Esophagus muscularis mucosa (tissue), 4 donors: ENCODE measurements at regions not wholly inside any gene's neighbourhood (a gene's known extent, or its start where the extent isn't known, plus 50 kb on each side); places are given as distances from the start of the nearest gene placed in this dataset.

Experiments used
- DNase-seq: peaks from one replicate; pipeline ENCODE4 v3.0.0-alpha.2; 2017; ENCODE audit errors: extremely low spot score
- H3K27ac ChIP-seq, 4 donors: fragments of 200-600 bp; sonication (generic); replicated peaks in 1 of 4; 1 replicate in 3 of 4; 2 replicates in 1 of 4; pipeline ENCODE4 v1.5.1; 2016 to 2019; ENCODE audit warnings: mild to moderate bottlenecking in 1 of 4
- H3K27me3 ChIP-seq, 4 donors: fragments of 200-600 bp; sonication (generic); one replicate each; pipeline versions ENCODE4 v1.5.1 to v1.6.0; 2016 to 2019
- H3K36me3 ChIP-seq, 4 donors: fragments of 200-600 bp; sonication (generic); one replicate each; pipeline ENCODE4 v1.5.1; 2016 to 2019
- H3K4me1 ChIP-seq, 4 donors: fragments of 200-600 bp; sonication (generic); one replicate each; pipeline ENCODE4 v1.5.1; 2016 to 2019
- H3K4me3 ChIP-seq, 4 donors: fragments of 200-600 bp; sonication (generic); 1 replicate in 2 of 4; 2 replicates in 2 of 4; pipeline ENCODE4 v1.5.1; 2016 to 2019; ENCODE audit warnings: mild to moderate bottlenecking in 4 of 4, moderate library complexity in 1 of 4
- H3K9me3 ChIP-seq, 4 donors: fragments of 200-600 bp; sonication (generic); 1 replicate in 3 of 4; 2 replicates in 1 of 4; pipeline ENCODE4 v1.5.1; 2016 to 2019
- CTCF ChIP-seq, 3 experiments: fragments of 200-600 bp in 2 of 3; fragments of 450-650 bp in 1 of 3; sonication (generic) in 2 of 3; IDR thresholded peaks; one replicate each; pipeline ENCODE4 v1.5.1; 2017 to 2019; ENCODE audit warnings: antibody characterized with exemption in 3 of 3, mild to moderate bottlenecking in 2 of 3, moderate library complexity in 1 of 3
- EP300 ChIP-seq: sonication (generic); formaldehyde crosslinking; IDR thresholded peaks from one replicate; pipeline ENCODE4 v1.6.1; 2017; ENCODE audit warnings: antibody characterized with exemption
- POLR2A ChIP-seq: fragments of 450-650 bp; IDR thresholded peaks from one replicate; pipeline ENCODE4 v1.6.1; 2017; ENCODE audit warnings: antibody characterized with exemption, moderate library complexity, mild to moderate bottlenecking, low read depth
- POLR2AphosphoS5 ChIP-seq, 2 donors: sonication (generic); formaldehyde crosslinking; IDR thresholded peaks; one replicate each; pipeline ENCODE4 v1.6.1; 2017; ENCODE audit warnings: antibody characterized with exemption in 2 of 2
- WGBS: methylation state at CpG from one replicate; pipeline ENCODE4 v1.1.5; 2018; 5-methylcytosine and 5-hydroxymethylcytosine counted together
- intact Hi-C: fragments of 100-400 bp; cut with DNase I; formaldehyde crosslinking; loops from one replicate; pipeline ENCODE4 v1.15.1; 2023

GRCh38 chr2:215658635-215659305 is 222.9 kb upstream of the FN1 start:
- intact Hi-C loops: no loop called here
- WGBS: 60% methylated on average over 4 of the region's 4 CpGs

DNA sequence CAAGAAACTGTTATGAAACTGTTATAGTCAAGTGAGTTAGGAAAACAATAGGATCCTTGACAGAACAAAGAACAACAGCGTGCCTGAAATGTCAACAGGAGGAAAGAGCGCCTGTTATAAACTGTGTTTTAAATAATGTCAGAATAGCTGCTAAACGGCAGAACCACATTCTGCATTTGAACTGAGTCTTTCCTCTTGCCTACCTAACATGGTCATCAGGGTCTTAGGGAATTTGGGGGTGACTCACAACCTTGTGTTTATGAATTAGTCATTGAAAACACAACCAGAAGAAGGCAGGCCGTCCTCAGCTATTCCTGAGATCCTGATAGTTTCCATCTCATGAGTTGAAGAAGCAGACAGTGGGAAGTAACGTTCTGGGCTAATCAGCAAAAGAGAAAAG is 222.0 kb upstream of the FN1 start:
- Histone ChIP-seq H3K36me3 (no peaks in the 10 kb centered on the region), H3K9me3 (no peaks in the 10 kb centered on the region), H3K4me1 (peaks cover 0 to 71% (median 61%) of the 10 kb centered on the region in 4 donors), H3K27ac (peak overlapping the region; percentile 72 to 79 (median 75)), H3K27me3 (no peaks in the 10 kb centered on the region), H3K4me3 (no peak overlapping the region)
- intact Hi-C loops: no loop called here
- WGBS: 38% methylated on average over 5 of the region's 5 CpGs
- TF ChIP-seq POLR2AphosphoS5 (IDR thresholded peaks at IDR 0.05) (peak; percentile 52 to 80), CTCF (IDR thresholded peaks at IDR 0.05) (peak in 1 of 3 experiments; percentile 12), EP300 (no peak)
- no peak for DNase-seq

More at GRCh38 chr2:215658635-215659305, 222.9 kb upstream of the FN1 start:
- H3K27me3 ChIP-seq: no peaks in the 10 kb centered on the region
- no peak overlapping the region for H3K4me3 ChIP-seq
- peaks cover 0 to 64% (median 53%) of the 10 kb centered on the region in 4 donors for H3K4me1 ChIP-seq
- no peak for DNase-seq
- TF ChIP-seq CTCF (IDR thresholded peaks at IDR 0.05) (no peak), POLR2AphosphoS5 (IDR thresholded peaks at IDR 0.05) (no peak), POLR2A (no peak), EP300 (no peak)
- no peaks in the 10 kb centered on the region for H3K9me3 ChIP-seq
- peak overlapping the region; percentile 72 to 79 (median 75) for H3K27ac ChIP-seq
- H3K36me3 ChIP-seq: no peaks in the 10 kb centered on the region

- H3K4me1 ChIP-seq: peaks cover 0 to 57% (median 51%) of the 10 kb centered on the region in 4 donors
- H3K27ac ChIP-seq: peak overlapping the region; percentile 64 to 77 (median 70)
- H3K4me3 ChIP-seq: no peak overlapping the region
- H3K36me3 ChIP-seq: no peaks in the 10 kb centered on the region
- no peak for TF ChIP-seq CTCF (IDR thresholded peaks at IDR 0.05)
- TF ChIP-seq POLR2A: no peak
- no peak for TF ChIP-seq POLR2AphosphoS5 (IDR thresholded peaks at IDR 0.05)
- no peak for TF ChIP-seq EP300
- H3K27me3 ChIP-seq: no peaks in the 10 kb centered on the region
- intact Hi-C loops: no loop called here
- H3K9me3 ChIP-seq: no peaks in the 10 kb centered on the region
- WGBS: 23% methylated on average over 7 of the region's 7 CpGs
- DNase-seq: no peak
Measured at GRCh38 chr2:215654148-215654819, 218.4 kb upstream of the FN1 start.

- no peak for DNase-seq
Measured at GRCh38 chr2:215653344-215654030, 217.6 kb upstream of the FN1 start.

More at GRCh38 chr2:215653344-215654030, 217.6 kb upstream of the FN1 start:
- peak in 1 of 2 donors; percentile 34 for TF ChIP-seq POLR2AphosphoS5 (IDR thresholded peaks at IDR 0.05)
- TF ChIP-seq CTCF (IDR thresholded peaks at IDR 0.05): no peak
- Histone ChIP-seq H3K4me1 (peaks cover 0 to 49% (median 47%) of the 10 kb centered on the region in 4 donors), H3K4me3 (no peak overlapping the region), H3K9me3 (no peaks in the 10 kb centered on the region), H3K27ac (peak overlapping the region; percentile 64 to 77 (median 70)), H3K27me3 (no peaks in the 10 kb centered on the region), H3K36me3 (no peaks in the 10 kb centered on the region)
- intact Hi-C loops: no loop called here
- WGBS: 49% methylated on average over 3 of the region's 4 CpGs
